ENCODE measurements at regions not wholly inside any gene's neighbourhood (a gene's known extent, or its start where the extent isn't known, plus 50 kb on each side); places are given as distances from the start of the nearest gene placed in this dataset.

GRCh38 chr1:164263540-164263939, 295.4 kb upstream of the PBX1 start:
- TF ChIP-seq GATA3 (IDR thresholded peaks at IDR 0.05; ENCODE audit: low read depth, low read length) (no peak), GATA2 (IDR thresholded peaks at IDR 0.05; ENCODE audit: low read depth, low read length) (no peak)

GRCh38 chr1:164265232-164265631, 293.8 kb upstream of the PBX1 start:
- no peak for TF ChIP-seq GATA2 (IDR thresholded peaks at IDR 0.05; ENCODE audit: low read depth, low read length)
- no peak for TF ChIP-seq GATA3 (IDR thresholded peaks at IDR 0.05; ENCODE audit: low read depth, low read length)

- TF ChIP-seq GATA2 (IDR thresholded peaks at IDR 0.05; ENCODE audit: low read depth, low read length): no peak
- no peak for TF ChIP-seq GATA3 (IDR thresholded peaks at IDR 0.05; ENCODE audit: low read depth, low read length)
Observed at GRCh38 chr1:164272156-164272555, 286.8 kb upstream of the PBX1 start.

- TF ChIP-seq GATA2 (IDR thresholded peaks at IDR 0.05; ENCODE audit: low read depth, low read length) (no peak), GATA3 (IDR thresholded peaks at IDR 0.05; ENCODE audit: low read depth, low read length) (no peak)
Observed at GRCh38 chr1:164296172-164296571, 262.8 kb upstream of the PBX1 start.

- TF ChIP-seq GATA3 (IDR thresholded peaks at IDR 0.05; ENCODE audit: low read depth, low read length): no peak
- TF ChIP-seq GATA2 (IDR thresholded peaks at IDR 0.05; ENCODE audit: low read depth, low read length): no peak
Observed at GRCh38 chr1:164308101-164308500, 250.9 kb upstream of the PBX1 start.

GRCh38 chr1:164310166-164310565, 248.8 kb upstream of the PBX1 start:
- TF ChIP-seq GATA3 (IDR thresholded peaks at IDR 0.05; ENCODE audit: low read depth, low read length): no peak
- no peak for TF ChIP-seq GATA2 (IDR thresholded peaks at IDR 0.05; ENCODE audit: low read depth, low read length)

GRCh38 chr1:164311377-164311776, 247.6 kb upstream of the PBX1 start:
- no peak for TF ChIP-seq GATA2 (IDR thresholded peaks at IDR 0.05; ENCODE audit: low read depth, low read length)
- TF ChIP-seq GATA3 (IDR thresholded peaks at IDR 0.05; ENCODE audit: low read depth, low read length): no peak

GRCh38 chr1:164320790-164321731, 237.9 kb upstream of the PBX1 start:
- TF ChIP-seq GATA2 (IDR thresholded peaks at IDR 0.05; ENCODE audit: low read depth, low read length) (no peak), GATA3 (IDR thresholded peaks at IDR 0.05; ENCODE audit: low read depth, low read length) (no peak)

GRCh38 chr1:164325786-164326185, 233.2 kb upstream of the PBX1 start:
- TF ChIP-seq GATA2 (IDR thresholded peaks at IDR 0.05; ENCODE audit: low read depth, low read length) (no peak), GATA3 (IDR thresholded peaks at IDR 0.05; ENCODE audit: low read depth, low read length) (no peak)

GRCh38 chr1:164333387-164333786, 225.6 kb upstream of the PBX1 start:
- TF ChIP-seq GATA2 (IDR thresholded peaks at IDR 0.05; ENCODE audit: low read depth, low read length): no peak
- no peak for TF ChIP-seq GATA3 (IDR thresholded peaks at IDR 0.05; ENCODE audit: low read depth, low read length)

- TF ChIP-seq GATA3 (IDR thresholded peaks at IDR 0.05; ENCODE audit: low read depth, low read length): no peak
- TF ChIP-seq GATA2 (IDR thresholded peaks at IDR 0.05; ENCODE audit: low read depth, low read length): no peak
Observed at GRCh38 chr1:164337394-164337793, 221.6 kb upstream of the PBX1 start.

GRCh38 chr1:164337885-164338284, 221.1 kb upstream of the PBX1 start:
- no peak for TF ChIP-seq GATA2 (IDR thresholded peaks at IDR 0.05; ENCODE audit: low read depth, low read length)
- TF ChIP-seq GATA3 (IDR thresholded peaks at IDR 0.05; ENCODE audit: low read depth, low read length): no peak

GRCh38 chr1:164343189-164343588, 215.8 kb upstream of the PBX1 start:
- TF ChIP-seq GATA3 (IDR thresholded peaks at IDR 0.05; ENCODE audit: low read depth, low read length) (no peak), GATA2 (IDR thresholded peaks at IDR 0.05; ENCODE audit: low read depth, low read length) (no peak)

- TF ChIP-seq GATA3 (IDR thresholded peaks at IDR 0.05; ENCODE audit: low read depth, low read length) (no peak), GATA2 (IDR thresholded peaks at IDR 0.05; ENCODE audit: low read depth, low read length) (no peak)
Observed at GRCh38 chr1:164347980-164348379, 211.0 kb upstream of the PBX1 start.

- TF ChIP-seq GATA3 (IDR thresholded peaks at IDR 0.05; ENCODE audit: low read depth, low read length): no peak
- TF ChIP-seq GATA2 (IDR thresholded peaks at IDR 0.05; ENCODE audit: low read depth, low read length): no peak
Observed at GRCh38 chr1:164356511-164356910, 202.5 kb upstream of the PBX1 start.
